ENCODE measurements at regions not wholly inside any gene's neighbourhood (a gene's known extent, or its start where the extent isn't known, plus 50 kb on each side); places are given as distances from the start of the nearest gene placed in this dataset.

DNA sequence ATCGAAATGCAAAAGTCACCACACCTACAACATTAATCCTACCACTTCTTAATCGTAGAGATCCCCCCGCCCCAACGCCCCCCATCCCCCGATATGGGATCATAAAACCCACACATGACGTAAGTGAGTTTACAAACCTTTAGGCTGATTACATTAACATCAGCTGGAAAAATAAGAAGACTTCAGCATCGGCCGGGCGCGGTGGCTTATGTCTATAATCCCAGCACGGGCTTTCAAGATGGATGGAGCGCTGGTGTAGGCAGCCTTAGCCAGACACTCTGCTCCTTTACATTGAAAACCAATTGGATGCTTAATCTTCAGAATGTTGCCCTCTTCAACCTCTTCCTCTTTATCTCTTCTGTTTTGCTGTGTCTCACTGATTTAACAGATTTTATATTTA, 1376.0 kb downstream of the MAT2B start:
- no peaks in the 10 kb centered on the region for H3K79me2 ChIP-seq (ENCODE audit: control insufficient read depth, insufficient read depth, low read length)
- H3K36me3 ChIP-seq (replicated peaks in 1 of 2; ENCODE audit: control extremely low read depth in 1 of 2, control insufficient read depth in 1 of 2, extremely low read depth in 1 of 2, insufficient read depth in 2 of 2, low read length in 1 of 2), result no peaks in the 10 kb centered on the region
- no peaks in the 10 kb centered on the region for H4K20me1 ChIP-seq (ENCODE audit: control insufficient read depth, insufficient read depth, low read length, poor library complexity, severe bottlenecking)
- H3K4me3 ChIP-seq (ENCODE audit: control extremely low read depth in 1 of 5, extremely low read depth in 1 of 5, insufficient read depth in 1 of 5, low read depth in 2 of 5, low read length in 4 of 5), result no peak overlapping the region
- ATAC-seq (ENCODE audit: low read depth) (no peak), DNase-seq (no peak)
- no peak overlapping the region for H3K4me3 Mint-ChIP-seq
- H3K27ac Mint-ChIP-seq, result no peak overlapping the region
- POLR2A ChIA-PET, result no interaction called here
- H3K9me3 ChIP-seq (ENCODE audit: control extremely low read depth in 1 of 3, control insufficient read depth in 2 of 3, insufficient read depth in 1 of 3, low read length in 2 of 3), result no peaks in the 10 kb centered on the region
- no peak for TF ChIP-seq CTCF (IDR thresholded peaks at IDR 0.05)
- TF ChIP-seq EZH2 (IDR thresholded peaks at IDR 0.05; ENCODE audit: borderline replicate concordance, insufficient read depth, low read depth, low read length, poor library complexity, severe bottlenecking), result no peak
- H3K4me1 ChIP-seq (ENCODE audit: control insufficient read depth in 2 of 2, insufficient read depth in 2 of 2, low read length in 2 of 2), result no peaks in the 10 kb centered on the region
- no peaks in the 10 kb centered on the region for H3K27me3 Mint-ChIP-seq
- no peak overlapping the region for H3K9ac ChIP-seq (ENCODE audit: low read length)
- no peak overlapping the region for H3K27ac ChIP-seq (ENCODE audit: low read length in 2 of 2)
- H3K4me2 ChIP-seq (replicated peaks; ENCODE audit: low read depth, low read length, poor library complexity, severe bottlenecking), result no peak overlapping the region
- no peaks in the 10 kb centered on the region for H3K9me3 Mint-ChIP-seq (ENCODE audit: insufficient read depth)
- WGBS (ENCODE audit: insufficient coverage), result 100% methylated on average over 6 of the region's 12 CpGs
- intact Hi-C loops (cut with micrococcal nuclease), result no loop called here
- H3K4me1 Mint-ChIP-seq, result no peaks in the 10 kb centered on the region
- H3K27me3 ChIP-seq (replicated peaks in 1 of 4; ENCODE audit: control extremely low read depth in 1 of 4, control insufficient read depth in 3 of 4, insufficient read depth in 4 of 4, low read length in 3 of 4), result no peaks in the 10 kb centered on the region
- CTCF ChIA-PET, result no interaction called here
- H2AFZ ChIP-seq (ENCODE audit: insufficient read depth, low read depth, low read length, poor library complexity, severe bottlenecking), result no peak overlapping the region

DNA sequence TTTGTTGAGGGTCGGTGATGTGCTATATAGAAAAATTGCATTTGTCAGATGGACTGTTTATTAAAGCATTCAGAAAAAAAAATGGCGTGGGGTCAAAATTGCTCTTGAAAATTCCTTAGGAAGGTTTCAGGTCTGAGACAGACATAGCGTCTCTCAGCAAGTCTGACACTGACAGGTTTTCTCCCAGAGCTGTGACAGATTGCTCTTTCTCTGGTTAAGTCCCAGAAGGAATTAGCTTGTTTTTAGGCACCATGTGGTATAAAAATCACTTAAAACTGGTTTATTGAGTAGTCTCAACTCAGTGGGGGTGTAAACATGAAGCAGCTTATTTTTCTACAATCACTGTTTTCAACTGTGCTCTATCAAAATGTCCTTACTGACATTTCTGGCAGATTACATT, 1379.8 kb downstream of the MAT2B start:
- TF ChIP-seq CTCF (IDR thresholded peaks at IDR 0.05) (no peak), EZH2 (IDR thresholded peaks at IDR 0.05; ENCODE audit: borderline replicate concordance, insufficient read depth, low read depth, low read length, poor library complexity, severe bottlenecking) (no peak)
- no peak overlapping the region for H3K4me3 ChIP-seq (ENCODE audit: control extremely low read depth in 1 of 5, extremely low read depth in 1 of 5, insufficient read depth in 1 of 5, low read depth in 2 of 5, low read length in 4 of 5)
- no peaks in the 10 kb centered on the region for H3K79me2 ChIP-seq (ENCODE audit: control insufficient read depth, insufficient read depth, low read length)
- no peak overlapping the region for H3K9ac ChIP-seq (ENCODE audit: low read length)
- no peak overlapping the region for H3K27ac ChIP-seq (ENCODE audit: low read length in 2 of 2)
- no peaks in the 10 kb centered on the region for H4K20me1 ChIP-seq (ENCODE audit: control insufficient read depth, insufficient read depth, low read length, poor library complexity, severe bottlenecking)
- DNase-seq (no peak), ATAC-seq (ENCODE audit: low read depth) (no peak)
- Mint-ChIP-seq H3K27me3 (no peaks in the 10 kb centered on the region), H3K4me3 (no peak overlapping the region), H3K4me1 (no peaks in the 10 kb centered on the region), H3K9me3 (ENCODE audit: insufficient read depth) (peaks cover 1% of the 10 kb centered on the region), H3K27ac (no peak overlapping the region)
- no peaks in the 10 kb centered on the region for H3K4me1 ChIP-seq (ENCODE audit: control insufficient read depth in 2 of 2, insufficient read depth in 2 of 2, low read length in 2 of 2)
- no peaks in the 10 kb centered on the region for H3K27me3 ChIP-seq (replicated peaks in 1 of 4; ENCODE audit: control extremely low read depth in 1 of 4, control insufficient read depth in 3 of 4, insufficient read depth in 4 of 4, low read length in 3 of 4)
- no peak overlapping the region for H3K4me2 ChIP-seq (replicated peaks; ENCODE audit: low read depth, low read length, poor library complexity, severe bottlenecking)
- CTCF ChIA-PET, result no interaction called here
- POLR2A ChIA-PET, result no interaction called here
- H3K36me3 ChIP-seq (replicated peaks in 1 of 2; ENCODE audit: control extremely low read depth in 1 of 2, control insufficient read depth in 1 of 2, extremely low read depth in 1 of 2, insufficient read depth in 2 of 2, low read length in 1 of 2), result no peaks in the 10 kb centered on the region
- intact Hi-C loops (cut with micrococcal nuclease), result no loop called here
- WGBS (ENCODE audit: insufficient coverage), result 92% methylated on average over 3 of the region's 3 CpGs
- peaks cover 0 to 2% (median 0%) of the 10 kb centered on the region in 3 donors for H3K9me3 ChIP-seq (ENCODE audit: control extremely low read depth in 1 of 3, control insufficient read depth in 2 of 3, insufficient read depth in 1 of 3, low read length in 2 of 3)
- H2AFZ ChIP-seq (ENCODE audit: insufficient read depth, low read depth, low read length, poor library complexity, severe bottlenecking), result no peak overlapping the region
